Right ventricle myocardium inferior (tissue), 1 donor: ENCODE measurements at regions not wholly inside any gene's neighbourhood (a gene's known extent, or its start where the extent isn't known, plus 50 kb on each side); places are given as distances from the start of the nearest gene placed in this dataset.

Source experiments
- ATAC-seq: fragments of 200-7000 bp; cut with Tn5 transposase; one replicate; pipeline ENCODE4 v1.9.1; 2020; ENCODE audit warnings: mild to moderate bottlenecking, moderate library complexity
- DNase-seq: peaks from one replicate; pipeline ENCODE4 v3.0.0; 2021; ENCODE audit errors: missing footprints
- intact Hi-C: fragments of 100-400 bp; cut with DNase I; formaldehyde crosslinking; loops from one replicate; pipeline ENCODE4 v1.11.0; 2022
- donor health status: DM: no; HTN: yes; CAD: no; lungs with severe emphysema.

DNA sequence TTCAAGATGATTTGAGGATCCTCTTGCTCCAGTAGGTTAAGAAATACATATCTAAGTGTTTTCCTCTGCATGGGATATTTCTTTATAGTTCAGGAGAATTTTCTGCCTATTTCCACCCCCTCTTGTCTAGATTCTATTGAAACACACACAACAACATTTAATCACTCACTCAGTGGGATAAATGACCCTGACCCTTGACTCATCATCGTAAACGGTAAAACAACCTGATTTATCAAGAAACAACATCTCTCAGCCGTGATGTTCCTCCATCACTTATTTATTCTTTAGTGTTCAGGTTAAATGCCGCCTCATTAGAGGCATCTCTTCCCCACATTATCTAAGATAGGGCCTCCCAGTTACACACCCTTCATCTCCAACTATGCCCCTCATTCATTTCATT, 208.7 kb upstream of the FMN2 start:
- intact Hi-C loops: no loop called here
- ATAC-seq: no peak
- DNase-seq: no peak

DNA sequence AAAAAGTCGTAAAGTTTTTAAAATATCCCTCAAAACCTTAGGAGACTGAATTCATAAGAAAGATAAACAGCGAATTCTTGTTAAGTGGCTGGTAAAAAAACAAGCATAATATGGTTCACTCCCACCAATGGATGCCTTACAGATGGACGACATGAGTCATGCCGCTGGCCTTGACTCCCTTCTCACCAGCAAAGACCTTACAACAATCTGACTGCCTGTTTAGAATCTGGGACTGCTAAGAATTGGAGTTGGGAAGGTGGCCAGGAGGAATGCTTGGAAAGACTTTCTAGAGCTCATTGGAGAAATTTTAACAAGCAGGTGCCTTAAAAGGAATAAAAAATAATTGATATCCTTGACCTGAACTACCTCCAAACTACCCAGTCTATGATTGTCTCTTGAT, 206.9 kb upstream of the FMN2 start:
- DNase-seq (no peak), ATAC-seq (no peak)
- intact Hi-C loops: no loop called here

GRCh38 chr1:239886266-239886665, 205.4 kb upstream of the FMN2 start:
- intact Hi-C loops: no loop called here
- no peak for ATAC-seq

GRCh38 chr1:239888639-239889038, 203.0 kb upstream of the FMN2 start:
- ATAC-seq (no peak), DNase-seq (no peak)
- intact Hi-C loops: no loop called here

More at GRCh38 chr1:239886266-239886665, 205.4 kb upstream of the FMN2 start:
- DNase-seq: no peak

DNA sequence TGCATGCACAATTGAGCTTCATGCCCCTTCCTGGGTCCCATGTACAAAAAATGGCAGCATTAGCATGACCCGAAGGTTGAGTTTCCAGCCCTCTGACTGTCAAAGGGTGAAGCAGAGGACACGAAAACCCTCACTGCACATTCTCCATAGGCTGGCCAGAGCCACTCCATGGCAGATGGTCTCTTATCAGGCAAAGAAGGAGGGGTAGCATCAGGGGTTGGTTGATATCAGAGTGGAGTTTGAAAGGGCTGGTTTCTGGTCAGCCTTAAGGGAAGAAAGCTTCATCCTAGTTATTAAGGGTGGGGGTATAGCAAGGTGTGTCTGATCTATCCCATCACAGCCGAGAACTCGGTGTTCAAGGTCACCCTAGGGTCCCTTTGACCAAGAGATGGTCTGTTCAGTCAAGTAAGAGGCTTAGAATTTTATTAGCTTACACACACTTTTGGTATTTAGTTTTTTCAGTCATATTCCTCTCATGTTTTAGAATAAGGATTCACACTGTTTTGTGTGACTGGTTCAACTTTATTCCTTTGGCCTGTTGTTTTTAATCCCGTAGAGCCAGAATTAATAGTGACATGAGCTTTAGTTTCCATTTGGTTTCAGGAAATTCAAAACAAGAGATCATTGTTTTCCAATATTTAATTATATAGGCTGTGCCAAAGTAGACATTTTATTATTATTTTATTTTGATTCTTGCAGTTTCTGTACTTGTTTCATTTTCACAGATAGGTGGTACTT, 199.9 kb upstream of the FMN2 start:
- DNase-seq (no peak), ATAC-seq (no peak)
- intact Hi-C loops: no loop called here

DNA sequence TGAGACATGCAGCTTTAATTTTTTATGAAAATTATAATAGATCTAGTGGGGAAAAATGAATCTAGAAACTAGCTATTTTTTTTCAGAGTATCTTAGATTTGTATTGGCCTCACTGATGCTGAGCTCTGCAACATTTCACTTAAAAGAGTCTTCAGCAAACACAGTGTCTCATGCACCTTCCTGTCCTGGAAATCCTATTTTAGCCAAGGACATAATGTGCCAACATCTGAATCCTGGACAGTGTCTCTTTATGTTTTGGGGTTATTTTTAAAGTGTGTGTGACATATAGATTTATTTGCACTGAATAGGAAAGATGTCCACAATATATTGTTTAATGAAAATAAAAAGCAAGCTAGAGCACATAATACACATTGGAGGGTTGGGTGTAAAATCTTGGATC, 199.1 kb upstream of the FMN2 start:
- intact Hi-C loops: no loop called here
- DNase-seq (no peak), ATAC-seq (no peak)

DNA sequence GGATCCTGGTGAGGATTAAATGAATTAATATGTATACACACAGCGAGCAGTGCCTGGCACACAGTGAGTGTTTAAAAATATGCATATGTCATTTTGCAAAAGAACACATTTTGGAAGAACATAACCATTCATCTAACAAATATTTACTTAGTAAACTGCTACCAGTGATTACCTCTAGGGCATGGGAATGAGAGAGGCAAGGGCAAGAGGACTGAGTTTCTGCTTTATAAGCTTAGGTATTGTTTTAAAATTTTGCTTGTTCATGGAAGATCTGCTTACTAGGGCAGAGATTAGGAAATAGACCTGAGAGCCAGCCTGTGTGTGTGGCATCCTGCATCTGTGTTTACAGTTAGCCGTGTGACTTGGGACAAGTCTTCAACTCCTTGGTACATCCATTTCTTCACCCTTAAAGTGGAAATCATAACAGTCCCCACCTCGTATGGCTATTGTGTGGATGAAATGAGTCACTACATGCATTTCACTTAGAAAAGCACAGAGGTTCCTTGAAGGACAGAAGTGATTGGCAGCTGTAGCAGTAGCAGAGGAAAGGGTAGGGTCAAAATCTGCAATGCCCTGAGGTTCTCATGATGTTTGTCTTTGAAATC, 198.5 kb upstream of the FMN2 start:
- intact Hi-C loops: no loop called here
- no peak for DNase-seq
- no peak for ATAC-seq

GRCh38 chr1:239896569-239896968, 195.1 kb upstream of the FMN2 start:
- DNase-seq (no peak), ATAC-seq (no peak)
- intact Hi-C loops: loop anchor here (5.0 kb wide), 1 partner anchor 489 kb away; no protein-coding TSS in a partner anchor

GRCh38 chr1:239896980-239897379, 194.7 kb upstream of the FMN2 start:
- DNase-seq (no peak), ATAC-seq (no peak)
- intact Hi-C loops: loop anchor here (5.0 kb wide), 1 partner anchor 490 kb away; no protein-coding TSS in a partner anchor

DNA sequence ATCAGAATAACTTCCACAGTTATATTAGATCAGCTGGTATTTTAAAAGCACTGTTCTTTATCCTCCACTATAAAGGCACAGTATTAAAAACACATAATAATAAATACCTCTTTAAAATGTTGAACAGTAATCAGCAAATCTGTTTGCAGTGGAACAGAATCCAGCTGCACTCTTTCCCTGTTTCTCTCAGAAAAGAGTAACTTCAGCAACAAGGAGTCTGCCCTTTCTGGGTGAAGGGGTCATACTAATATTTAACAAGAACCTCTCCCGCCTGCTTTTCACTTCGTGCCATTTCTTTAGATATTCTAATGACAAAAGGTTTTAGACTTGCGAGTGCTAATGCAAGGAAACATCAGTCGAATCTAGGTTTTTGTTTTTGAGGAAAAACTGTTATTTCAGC, 194.2 kb upstream of the FMN2 start:
- DNase-seq (no peak), ATAC-seq (no peak)
- intact Hi-C loops: loop anchor here (5.0 kb wide), 1 partner anchor 490 kb away; no protein-coding TSS in a partner anchor

DNA sequence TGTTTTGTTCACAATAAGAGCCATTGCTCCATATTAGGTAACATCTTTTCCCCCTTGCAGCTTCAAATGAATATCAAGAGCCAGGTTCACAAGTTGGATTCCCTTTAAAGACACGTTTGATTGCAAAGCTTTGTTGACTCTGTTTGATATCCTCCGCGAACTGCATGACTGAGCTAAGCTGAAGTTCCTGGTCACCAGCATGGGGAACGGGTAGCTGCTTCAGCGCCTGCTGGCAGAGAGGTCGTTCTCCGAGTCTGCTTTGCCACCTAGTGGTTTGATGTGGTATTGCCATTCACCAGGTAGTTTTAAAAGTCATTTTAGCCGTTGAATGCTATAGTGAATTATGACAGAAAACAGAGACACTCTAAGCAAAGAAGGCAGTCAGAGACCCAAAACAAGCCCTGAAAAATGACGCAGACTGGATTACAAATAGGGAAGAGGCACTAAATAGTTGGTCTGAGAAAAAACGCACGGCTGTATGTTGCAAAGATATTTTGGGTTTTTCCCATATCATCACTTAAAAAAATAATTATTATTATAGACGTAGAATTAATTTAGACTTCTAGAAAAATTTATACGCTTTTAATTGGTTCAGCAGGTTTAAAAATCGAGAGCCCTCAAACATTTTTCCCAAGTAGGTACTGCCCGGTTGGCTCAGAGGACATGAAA, 193.5 kb upstream of the FMN2 start:
- ATAC-seq (peak; percentile 78), DNase-seq (peak; percentile 82)
- intact Hi-C loops: loop anchor here (5.0 kb wide), 1 partner anchor 491 kb away; no protein-coding TSS in a partner anchor

- ATAC-seq (no peak), DNase-seq (no peak)
- intact Hi-C loops: loop anchor here (5.0 kb wide), 1 partner anchor 492 kb away; no protein-coding TSS in a partner anchor
These were observed 191.9 kb upstream of the FMN2 start for GRCh38 chr1:239899747-239900146.

DNA sequence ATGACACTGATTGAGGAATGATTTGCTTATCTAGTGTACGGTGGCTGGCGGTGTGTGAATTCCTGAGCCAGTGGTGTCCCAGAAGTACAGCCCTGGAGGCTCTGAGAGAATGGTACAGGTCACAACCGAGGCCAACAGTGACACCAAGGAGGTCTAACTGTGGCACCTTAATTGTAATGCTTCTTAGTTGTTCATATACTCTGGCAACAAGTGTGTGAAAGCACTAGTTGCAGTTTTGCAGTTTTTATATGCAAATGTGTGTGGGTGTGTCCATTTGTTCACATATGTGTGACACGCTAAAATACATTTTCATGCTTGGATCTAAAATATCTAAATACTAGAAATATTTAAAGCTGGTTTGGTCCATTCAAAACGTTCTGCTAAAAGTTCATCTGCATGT, 185.3 kb upstream of the FMN2 start:
- intact Hi-C loops: no loop called here
- DNase-seq (no peak), ATAC-seq (no peak)

DNA sequence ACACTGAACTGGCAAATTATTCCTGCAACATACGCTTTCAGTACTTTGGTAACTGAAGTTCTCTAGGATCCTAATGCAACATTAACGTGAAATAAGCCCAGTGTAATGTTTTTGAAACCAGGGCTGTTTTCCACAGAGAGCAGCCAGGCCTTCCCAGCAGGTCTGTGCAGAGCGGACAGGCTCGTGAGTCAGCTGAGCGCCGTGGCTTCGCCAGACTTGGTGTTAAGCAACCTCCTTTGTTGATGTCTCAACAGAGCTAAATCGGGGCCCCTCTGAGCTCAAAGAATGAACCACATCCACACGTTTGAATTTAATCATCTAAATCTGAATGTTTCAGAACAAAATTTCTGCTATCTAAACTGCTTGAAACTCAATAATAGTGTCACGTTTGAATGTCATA, 181.8 kb upstream of the FMN2 start:
- intact Hi-C loops: no loop called here
- DNase-seq: peak; percentile 71
- ATAC-seq: no peak

- intact Hi-C loops: no loop called here
- ATAC-seq (no peak), DNase-seq (no peak)
These were observed 179.2 kb upstream of the FMN2 start for GRCh38 chr1:239912471-239912870.

DNA sequence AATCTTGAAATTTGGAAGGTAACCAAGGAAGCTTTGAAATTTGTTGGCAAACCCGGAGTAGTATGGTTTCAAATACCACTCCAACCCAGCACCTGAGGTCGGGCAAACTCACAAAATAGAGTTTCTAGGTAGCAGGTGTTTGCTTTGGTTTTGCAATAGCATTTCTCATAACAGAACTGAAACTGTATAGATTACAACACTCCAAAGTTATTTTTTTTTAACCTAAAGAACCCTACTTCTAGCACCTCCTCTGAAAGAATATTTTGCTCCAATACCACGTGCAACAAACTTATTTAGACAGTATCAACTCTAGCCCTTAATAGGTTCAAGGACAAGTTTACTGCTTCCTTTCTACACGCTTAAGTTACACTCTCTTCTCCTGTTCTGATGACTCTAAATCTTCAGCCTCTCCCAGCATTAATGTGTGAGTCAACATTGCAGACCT, 178.5 kb upstream of the FMN2 start:
- intact Hi-C loops: no loop called here
- ATAC-seq: no peak

DNA sequence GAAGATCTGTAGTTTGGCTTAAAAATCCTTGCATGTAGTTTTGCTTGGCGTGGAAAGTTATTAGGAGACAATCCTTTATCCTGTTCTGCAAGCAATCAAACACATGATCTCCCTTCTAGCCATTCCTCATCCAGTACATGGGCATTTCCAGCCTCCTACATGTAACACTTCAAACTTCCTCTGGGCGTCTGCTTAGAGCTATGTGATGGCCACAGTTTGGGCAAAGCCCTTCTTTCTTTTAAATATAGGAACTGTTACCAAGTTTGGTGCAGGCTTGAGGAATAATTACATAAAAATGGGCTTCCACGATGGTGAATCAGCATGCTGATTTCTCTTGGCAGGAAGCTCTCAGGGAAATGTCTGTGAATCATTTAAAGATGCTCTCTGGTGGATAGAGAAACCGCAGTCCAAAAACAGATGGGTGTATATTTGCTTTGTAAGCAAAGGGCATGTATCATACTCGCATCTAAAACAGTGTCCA, 176.9 kb upstream of the FMN2 start:
- intact Hi-C loops: no loop called here
- DNase-seq (no peak), ATAC-seq (no peak)

More for the DNA sequence above, 178.5 kb upstream of the FMN2 start:
- no peak for DNase-seq

GRCh38 chr1:239918634-239919033, 173.0 kb upstream of the FMN2 start:
- ATAC-seq (no peak), DNase-seq (no peak)
- intact Hi-C loops: no loop called here

DNA sequence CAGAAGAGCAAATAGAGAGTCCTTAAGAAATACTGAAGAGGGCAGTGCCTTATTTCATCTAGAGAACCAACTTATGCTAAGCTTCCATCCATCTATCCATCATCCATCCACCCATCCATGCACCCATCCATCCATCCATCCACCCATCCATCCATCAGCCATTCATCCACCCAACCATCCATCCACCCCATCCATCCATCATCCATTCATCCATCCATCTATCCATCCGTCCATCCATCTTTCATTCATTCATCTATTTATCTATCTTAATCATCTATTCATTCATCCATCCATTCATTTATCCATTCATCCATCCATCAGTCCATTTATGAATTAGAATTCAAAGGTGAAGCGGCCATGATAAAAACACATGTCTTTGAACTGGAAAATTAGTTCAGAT, 171.5 kb upstream of the FMN2 start:
- ATAC-seq: no peak
- intact Hi-C loops: no loop called here
- no peak for DNase-seq
